Lung (tissue), 11 donors: ENCODE measurements at regions not wholly inside any gene's neighbourhood (a gene's known extent, or its start where the extent isn't known, plus 50 kb on each side); places are given as distances from the start of the nearest gene placed in this dataset.

ENCODE experiments used
- ATAC-seq: fragments of 200-7000 bp; cut with Tn5 transposase; one replicate; pipeline ENCODE4 v1.9.1; 2020; ENCODE audit warnings: moderate number of reproducible peaks; ENCODE audit not compliant: insufficient read depth, low FRiP score
- DNase-seq, 3 donors: peaks; one replicate each; pipeline ENCODE4 v3.0.0-alpha.2; 2013 to 2017
- H3K27ac ChIP-seq, 2 donors: one replicate each; pipeline ENCODE4 v1.5.1; 2013; ENCODE audit warnings: mild to moderate bottlenecking in 2 of 2, moderate library complexity in 2 of 2, control low read depth in 1 of 2, inconsistent platforms in 1 of 2, low read depth in 1 of 2, low read length in 1 of 2
- H3K27me3 ChIP-seq, 3 donors: one replicate each; pipeline ENCODE4 v1.5.1; 2013; ENCODE audit warnings: low read length in 2 of 3; ENCODE audit not compliant: control insufficient read depth in 3 of 3, insufficient read depth in 3 of 3
- H3K36me3 ChIP-seq, 4 donors: one replicate each; pipeline ENCODE4 v1.5.1; 2013; ENCODE audit warnings: low read length in 4 of 4, mild to moderate bottlenecking in 1 of 4, moderate library complexity in 1 of 4; ENCODE audit not compliant: control insufficient read depth in 4 of 4, insufficient read depth in 4 of 4
- H3K4me1 ChIP-seq, 5 donors: one replicate each; pipeline ENCODE4 v1.5.1; 2013; ENCODE audit warnings: low read length in 5 of 5, mild to moderate bottlenecking in 2 of 5, moderate library complexity in 1 of 5; ENCODE audit not compliant: control insufficient read depth in 5 of 5, insufficient read depth in 5 of 5
- H3K4me3 ChIP-seq: one replicate; pipeline ENCODE4 v1.5.1; 2013; ENCODE audit warnings: mild to moderate bottlenecking, control low read depth, moderate library complexity
- H3K9ac ChIP-seq, 2 donors: one replicate each; pipeline ENCODE4 v1.5.1; 2013; ENCODE audit warnings: low read length in 2 of 2, control low read depth in 1 of 2; ENCODE audit not compliant: insufficient read depth in 1 of 2
- H3K9me3 ChIP-seq, 4 donors: one replicate each; pipeline ENCODE4 v1.5.1; 2013; ENCODE audit warnings: low read length in 3 of 4, mild to moderate bottlenecking in 1 of 4, moderate library complexity in 1 of 4; ENCODE audit not compliant: control insufficient read depth in 4 of 4, insufficient read depth in 3 of 4
- CTCF ChIP-seq: IDR thresholded peaks from 2 replicates; pipeline ENCODE4 v1.5.1; 2012; ENCODE audit warnings: mild to moderate bottlenecking; ENCODE audit errors: control extremely low read depth, extremely low read depth
- WGBS, 2 donors: extraction: QIAGEN DNeasy Blood & Tissue Kit; methylation state at CpG; one replicate each; pipeline ENCODE4 v1.1.7; 2013; 5-methylcytosine and 5-hydroxymethylcytosine counted together
- donor health status: control.
- donor health status: control.
- donor health status: Bipolar disorder and iron deficiency.
- donor health status: healthy.
- donor health status: DM: yes; HTN: yes; CAD: no.

DNA sequence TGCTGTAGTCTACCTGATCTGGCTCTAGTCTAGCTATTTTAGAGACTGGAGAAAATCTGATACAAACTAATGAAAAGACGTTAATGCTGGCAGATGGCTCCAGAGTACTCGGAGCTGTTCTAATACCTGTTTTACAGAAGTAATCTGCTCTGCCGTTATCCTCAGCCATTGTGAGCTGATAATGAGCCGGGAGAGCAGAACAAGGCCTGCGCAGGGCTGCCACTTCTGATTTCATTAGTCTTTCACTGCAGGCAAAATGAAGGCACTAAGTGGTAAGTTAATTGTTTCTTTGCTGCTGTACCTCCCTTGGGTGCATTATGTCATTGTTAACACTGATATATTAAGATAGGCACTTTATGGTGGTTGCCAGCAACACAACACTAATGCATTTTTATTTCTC is 456.4 kb upstream of the PFKP start:
- H3K27ac ChIP-seq, result no peak overlapping the region
- no peak overlapping the region for H3K9ac ChIP-seq
- no peaks in the 10 kb centered on the region for H3K4me1 ChIP-seq
- H3K4me3 ChIP-seq, result no peak overlapping the region
- no peaks in the 10 kb centered on the region for H3K27me3 ChIP-seq
- 68 to 83% methylated on average over 5 of the region's 5 CpGs for WGBS, 2 donors
- H3K9me3 ChIP-seq, result peaks cover 0 to 5% (median 1%) of the 10 kb centered on the region in 4 donors
- H3K36me3 ChIP-seq, result no peaks in the 10 kb centered on the region
- ATAC-seq (no peak), DNase-seq (no peak)
- no peak for TF ChIP-seq CTCF

DNA sequence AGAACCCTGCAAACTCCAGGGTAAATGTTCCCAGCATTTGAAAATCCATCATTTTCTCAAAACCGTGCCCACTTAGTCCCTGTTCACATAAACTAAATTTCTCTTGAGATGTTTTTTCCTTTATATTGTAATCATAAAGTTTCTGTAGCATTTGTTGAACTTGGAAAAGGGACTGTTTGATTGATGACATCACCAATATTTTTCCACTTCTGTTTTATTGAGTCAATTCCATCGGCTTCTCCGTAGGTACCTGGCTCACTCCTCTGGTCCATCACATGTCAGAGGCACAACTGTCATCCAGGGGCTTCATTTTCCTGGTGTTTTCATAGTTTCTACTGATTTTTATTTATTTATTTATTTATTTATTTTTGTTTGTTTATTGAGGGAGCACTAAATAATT is 462.5 kb upstream of the PFKP start:
- H3K4me3 ChIP-seq, result no peak overlapping the region
- no peak for TF ChIP-seq CTCF
- DNase-seq (no peak), ATAC-seq (no peak)
- H3K4me1 ChIP-seq, result no peaks in the 10 kb centered on the region
- H3K27ac ChIP-seq, result no peak overlapping the region
- no peaks in the 10 kb centered on the region for H3K27me3 ChIP-seq
- H3K9ac ChIP-seq, result no peak overlapping the region
- H3K36me3 ChIP-seq, result no peaks in the 10 kb centered on the region
- WGBS, 2 donors, result 91 to 94% methylated on average over 3 of the region's 3 CpGs
- peaks cover 0 to 5% (median 0%) of the 10 kb centered on the region in 4 donors for H3K9me3 ChIP-seq

GRCh38 chr10:2599571-2599970 is 467.8 kb upstream of the PFKP start:
- no peak for DNase-seq
- TF ChIP-seq CTCF, result no peak
- Histone ChIP-seq H3K27me3 (no peaks in the 10 kb centered on the region), H3K36me3 (no peaks in the 10 kb centered on the region), H3K9me3 (peaks cover 0 to 5% (median 0%) of the 10 kb centered on the region in 4 donors), H3K9ac (no peak overlapping the region), H3K4me1 (no peaks in the 10 kb centered on the region), H3K4me3 (no peak overlapping the region), H3K27ac (no peak overlapping the region)
- 86 to 92% methylated on average over 9 of the region's 9 CpGs for WGBS, 2 donors
- no peak for ATAC-seq
